ENCODE measurements at regions not wholly inside any gene's neighbourhood (a gene's known extent, or its start where the extent isn't known, plus 50 kb on each side); places are given as distances from the start of the nearest gene placed in this dataset.

DNA sequence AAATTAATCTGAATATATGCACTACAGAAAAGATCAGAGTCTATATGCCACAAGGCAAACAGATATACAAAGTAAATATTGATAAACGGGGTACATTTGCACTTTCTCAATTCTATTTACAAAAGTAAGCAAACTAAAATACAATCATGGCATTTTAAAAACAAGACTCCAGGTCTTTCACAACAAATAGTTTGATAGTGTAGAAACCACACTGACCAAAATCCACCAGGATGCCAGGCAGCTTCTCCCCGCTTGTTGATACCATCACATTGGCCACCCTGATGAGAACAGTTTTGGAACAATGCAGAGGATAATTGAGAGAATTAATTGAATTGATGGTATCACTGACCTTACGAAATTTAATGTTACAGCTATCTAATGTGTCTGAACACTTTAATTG, 190.6 kb upstream of the TMCO5A start:
- ChIA-PET POLR2A (no interaction called here), CTCF (no interaction called here)
- Mint-ChIP-seq H3K9me3 (no peaks in the 10 kb centered on the region), H3K4me1 (no peaks in the 10 kb centered on the region), H3K27me3 (no peaks in the 10 kb centered on the region), H3K36me3 (ENCODE audit: low read depth) (no peaks in the 10 kb centered on the region), H3K4me3 (no peak overlapping the region), H3K27ac (no peak overlapping the region)
- DNase-seq = no peak

DNA sequence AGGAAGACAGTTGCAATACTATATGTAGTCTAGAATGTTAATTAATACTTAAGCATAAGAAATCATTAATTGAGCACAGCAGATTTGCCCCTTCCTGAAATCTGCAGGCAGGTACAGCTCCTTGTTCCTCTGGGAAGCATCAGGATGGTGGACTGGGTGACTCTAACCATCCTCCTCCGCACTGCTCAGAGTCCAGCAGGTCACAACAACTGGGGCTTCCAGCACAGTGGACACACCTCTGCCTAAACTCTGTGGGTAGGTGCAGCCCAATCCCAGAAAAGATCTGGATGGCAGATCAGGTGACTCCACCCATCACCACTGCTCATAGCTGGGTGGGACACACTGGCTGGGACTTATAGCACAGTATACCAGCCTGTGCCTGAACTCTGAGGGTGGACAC, 189.9 kb upstream of the TMCO5A start:
- Mint-ChIP-seq H3K4me3 (no peak overlapping the region), H3K4me1 (no peaks in the 10 kb centered on the region), H3K36me3 (ENCODE audit: low read depth) (no peaks in the 10 kb centered on the region), H3K9me3 (no peaks in the 10 kb centered on the region), H3K27ac (no peak overlapping the region), H3K27me3 (no peaks in the 10 kb centered on the region)
- ChIA-PET CTCF (no interaction called here), POLR2A (no interaction called here)
- no peak for DNase-seq

GRCh38 chr15:37751401-37751800, 183.0 kb upstream of the TMCO5A start:
- H3K9me3 Mint-ChIP-seq = no peaks in the 10 kb centered on the region
- ChIA-PET POLR2A (no interaction called here), CTCF (no interaction called here)
- no peaks in the 10 kb centered on the region for H3K27me3 Mint-ChIP-seq
- no peak overlapping the region for H3K4me3 Mint-ChIP-seq
- H3K4me1 Mint-ChIP-seq = no peaks in the 10 kb centered on the region
- no peaks in the 10 kb centered on the region for H3K36me3 Mint-ChIP-seq (ENCODE audit: low read depth)
- no peak for DNase-seq
- H3K27ac Mint-ChIP-seq = no peak overlapping the region

DNA sequence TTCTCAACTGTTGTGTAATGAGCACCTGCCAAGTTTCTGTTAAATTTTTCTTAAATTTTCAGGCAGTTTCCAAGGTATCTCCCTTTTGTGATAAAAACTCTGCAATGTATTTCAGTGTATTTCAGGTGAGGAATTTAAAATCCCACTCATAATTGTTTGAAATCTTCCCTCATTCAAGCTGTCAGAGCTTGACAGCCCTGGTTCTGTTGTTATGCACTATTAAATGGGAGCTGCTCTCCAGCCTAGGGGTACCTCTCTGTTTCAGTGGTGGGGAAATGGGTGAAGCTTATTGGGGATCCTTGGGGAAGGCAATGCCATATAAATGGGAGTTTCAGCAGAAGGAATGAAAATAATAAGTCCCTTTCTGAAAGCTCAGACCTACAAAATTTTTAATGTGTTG, 178.0 kb upstream of the TMCO5A start:
- H3K9me3 Mint-ChIP-seq = no peaks in the 10 kb centered on the region
- no peak for DNase-seq
- ChIA-PET CTCF (no interaction called here), POLR2A (no interaction called here)
- no peaks in the 10 kb centered on the region for H3K4me1 Mint-ChIP-seq
- H3K27ac Mint-ChIP-seq = no peak overlapping the region
- H3K27me3 Mint-ChIP-seq = no peaks in the 10 kb centered on the region
- no peak overlapping the region for H3K4me3 Mint-ChIP-seq
- H3K36me3 Mint-ChIP-seq (ENCODE audit: low read depth) = no peaks in the 10 kb centered on the region

GRCh38 chr15:37758412-37758811, 176.0 kb upstream of the TMCO5A start:
- H3K4me1 Mint-ChIP-seq = no peaks in the 10 kb centered on the region
- ChIA-PET CTCF (no interaction called here), POLR2A (no interaction called here)
- no peak for DNase-seq
- no peaks in the 10 kb centered on the region for H3K9me3 Mint-ChIP-seq
- H3K4me3 Mint-ChIP-seq = no peak overlapping the region
- no peak overlapping the region for H3K27ac Mint-ChIP-seq
- no peaks in the 10 kb centered on the region for H3K36me3 Mint-ChIP-seq (ENCODE audit: low read depth)
- H3K27me3 Mint-ChIP-seq = no peaks in the 10 kb centered on the region

GRCh38 chr15:37764733-37765191, 169.7 kb upstream of the TMCO5A start:
- Mint-ChIP-seq H3K36me3 (ENCODE audit: low read depth) (no peaks in the 10 kb centered on the region), H3K27me3 (no peaks in the 10 kb centered on the region), H3K4me3 (no peak overlapping the region), H3K9me3 (no peaks in the 10 kb centered on the region), H3K27ac (no peak overlapping the region), H3K4me1 (peaks cover 1% of the 10 kb centered on the region)
- CTCF ChIA-PET = interaction anchor here (0.6 to 1.4 kb wide), 5 partner anchors 33 to 126 kb away, joined by 3 to 4 read pairs (median 3); no protein-coding TSS in a partner anchor
- no peak for DNase-seq
- POLR2A ChIA-PET = no interaction called here

DNA sequence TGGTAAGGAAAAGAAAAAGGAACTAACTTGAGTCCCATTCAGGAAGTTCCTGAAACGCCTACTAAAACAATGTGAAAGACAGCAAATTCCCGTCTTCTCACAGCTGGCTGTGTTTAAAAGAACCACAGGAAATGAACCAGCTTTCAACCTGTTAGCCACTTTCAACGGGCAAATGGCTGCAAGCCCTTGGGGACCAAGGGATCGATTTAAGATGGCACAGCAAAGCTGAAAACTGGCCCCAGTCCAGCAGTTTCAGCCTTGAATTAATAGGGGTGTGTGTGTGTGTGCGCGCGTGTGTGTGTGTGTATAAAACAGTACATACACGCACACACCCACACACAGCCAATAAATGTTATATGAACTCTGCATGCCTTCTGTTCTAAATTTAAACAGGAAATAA, 168.7 kb upstream of the TMCO5A start:
- peaks cover 1% of the 10 kb centered on the region for H3K4me1 Mint-ChIP-seq
- POLR2A ChIA-PET = no interaction called here
- H3K27ac Mint-ChIP-seq = no peak overlapping the region
- CTCF ChIA-PET = interaction anchor here (1.4 kb wide), 1 partner anchor 123 kb away, joined by 4 read pairs; no protein-coding TSS in a partner anchor
- no peak for DNase-seq
- no peaks in the 10 kb centered on the region for H3K9me3 Mint-ChIP-seq
- no peak overlapping the region for H3K4me3 Mint-ChIP-seq
- no peaks in the 10 kb centered on the region for H3K27me3 Mint-ChIP-seq
- no peaks in the 10 kb centered on the region for H3K36me3 Mint-ChIP-seq (ENCODE audit: low read depth)

GRCh38 chr15:37767841-37768455, 166.5 kb upstream of the TMCO5A start:
- no peak overlapping the region for H3K27ac Mint-ChIP-seq
- DNase-seq = no peak
- H3K4me1 Mint-ChIP-seq = peaks cover 1% of the 10 kb centered on the region
- H3K36me3 Mint-ChIP-seq (ENCODE audit: low read depth) = no peaks in the 10 kb centered on the region
- no peaks in the 10 kb centered on the region for H3K9me3 Mint-ChIP-seq
- H3K27me3 Mint-ChIP-seq = no peaks in the 10 kb centered on the region
- ChIA-PET POLR2A (no interaction called here), CTCF (no interaction called here)
- H3K4me3 Mint-ChIP-seq = no peak overlapping the region

- H3K27ac Mint-ChIP-seq = no peak overlapping the region
- H3K4me1 Mint-ChIP-seq = no peaks in the 10 kb centered on the region
- H3K36me3 Mint-ChIP-seq (ENCODE audit: low read depth) = no peaks in the 10 kb centered on the region
- ChIA-PET POLR2A (no interaction called here), CTCF (no interaction called here)
- no peaks in the 10 kb centered on the region for H3K27me3 Mint-ChIP-seq
- no peak overlapping the region for H3K4me3 Mint-ChIP-seq
- H3K9me3 Mint-ChIP-seq = no peaks in the 10 kb centered on the region
- no peak for DNase-seq
Measured at GRCh38 chr15:37771465-37771864, 163.0 kb upstream of the TMCO5A start.

DNA sequence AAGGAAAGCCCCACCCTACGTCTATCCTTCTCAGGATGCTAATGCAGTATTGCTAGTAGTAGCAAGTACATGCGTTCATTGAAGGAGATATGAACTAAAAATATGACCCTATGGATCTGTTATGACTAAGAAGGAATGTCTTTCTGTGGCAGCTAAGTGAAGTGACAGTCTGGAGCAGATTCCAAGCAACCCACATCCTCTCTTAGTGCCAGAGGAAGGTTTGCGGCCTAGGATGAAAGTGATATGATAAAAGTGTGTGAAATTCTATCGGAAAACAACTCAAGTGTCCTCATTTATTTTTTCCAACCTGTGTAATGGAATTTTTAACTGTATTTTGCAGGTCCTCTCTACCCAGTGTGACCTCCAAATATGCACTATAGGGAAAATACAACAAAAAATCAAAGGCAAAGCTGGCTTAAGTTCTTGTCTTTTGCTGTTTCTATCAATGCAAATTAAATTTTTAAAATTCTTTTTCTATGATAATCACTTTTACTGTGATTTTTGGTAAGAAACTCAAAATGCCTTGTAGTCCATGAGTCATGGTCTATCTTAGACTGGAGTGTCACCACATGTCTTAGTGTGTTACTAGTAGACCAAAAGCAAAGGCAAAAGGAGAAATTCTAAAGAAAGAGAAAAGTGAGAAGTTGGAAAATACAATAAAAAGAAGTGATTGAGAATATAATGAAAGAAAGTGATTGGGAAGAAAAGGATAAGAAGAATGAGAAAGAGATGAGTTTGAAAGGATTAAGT, 161.2 kb upstream of the TMCO5A start:
- DNase-seq = no peak
- CTCF ChIA-PET = no interaction called here
- no peaks in the 10 kb centered on the region for H3K36me3 Mint-ChIP-seq (ENCODE audit: low read depth)
- H3K4me1 Mint-ChIP-seq = no peaks in the 10 kb centered on the region
- H3K27ac Mint-ChIP-seq = no peak overlapping the region
- POLR2A ChIA-PET = no interaction called here
- H3K4me3 Mint-ChIP-seq = no peak overlapping the region
- H3K9me3 Mint-ChIP-seq = no peaks in the 10 kb centered on the region
- no peaks in the 10 kb centered on the region for H3K27me3 Mint-ChIP-seq

- H3K9me3 Mint-ChIP-seq = no peaks in the 10 kb centered on the region
- DNase-seq = no peak
- H3K4me1 Mint-ChIP-seq = no peaks in the 10 kb centered on the region
- no peaks in the 10 kb centered on the region for H3K36me3 Mint-ChIP-seq (ENCODE audit: low read depth)
- ChIA-PET POLR2A (no interaction called here), CTCF (no interaction called here)
- H3K27ac Mint-ChIP-seq = no peak overlapping the region
- no peak overlapping the region for H3K4me3 Mint-ChIP-seq
- H3K27me3 Mint-ChIP-seq = no peaks in the 10 kb centered on the region
Measured at GRCh38 chr15:37774961-37775360, 159.5 kb upstream of the TMCO5A start.

DNA sequence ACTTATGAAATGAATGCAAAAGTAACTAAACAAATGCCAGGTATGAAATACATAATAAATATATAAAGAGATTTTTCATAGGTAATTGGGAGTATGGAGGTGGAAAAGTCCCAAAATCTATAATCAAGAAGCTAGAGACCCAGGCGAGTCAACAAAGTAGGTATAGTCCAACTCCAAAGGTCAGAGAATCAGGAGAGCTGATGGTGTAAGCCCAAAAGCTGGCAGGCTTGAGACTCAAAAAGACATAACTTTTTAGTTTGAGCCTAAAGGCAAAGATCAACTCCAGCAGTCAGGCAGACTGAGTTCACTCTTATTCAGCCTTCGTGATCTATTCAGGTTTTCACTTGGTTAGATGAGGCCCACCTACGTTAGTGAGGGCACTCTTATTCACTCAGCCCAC, 157.4 kb upstream of the TMCO5A start:
- Mint-ChIP-seq H3K36me3 (ENCODE audit: low read depth) (no peaks in the 10 kb centered on the region), H3K27me3 (no peaks in the 10 kb centered on the region), H3K9me3 (no peaks in the 10 kb centered on the region), H3K27ac (no peak overlapping the region), H3K4me3 (no peak overlapping the region), H3K4me1 (no peaks in the 10 kb centered on the region)
- CTCF ChIA-PET = interaction anchor here (0.7 kb wide), 1 partner anchor 1889 kb away, joined by 3 read pairs; no protein-coding TSS in a partner anchor
- POLR2A ChIA-PET = no interaction called here
- no peak for DNase-seq

DNA sequence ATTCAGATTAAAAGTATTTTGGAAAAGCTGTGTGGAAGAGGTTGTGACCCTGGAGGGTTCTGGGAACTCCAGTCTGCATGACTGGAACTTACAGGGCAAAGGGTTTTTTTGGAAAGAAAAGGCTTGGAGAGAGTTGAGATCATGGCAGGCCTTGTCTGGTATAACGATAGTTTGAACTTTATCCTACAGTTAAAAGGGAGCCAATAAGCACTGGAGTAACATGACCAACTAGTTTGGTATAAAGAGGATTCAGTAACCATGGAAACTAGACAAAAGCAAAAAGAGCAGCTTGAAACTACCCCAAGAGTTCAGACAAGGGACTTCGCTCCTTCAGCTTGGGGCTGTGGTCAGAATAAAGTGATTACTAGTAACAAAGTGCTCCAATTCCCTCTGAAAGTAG, 151.2 kb upstream of the TMCO5A start:
- no peak for DNase-seq
- Mint-ChIP-seq H3K27me3 (no peaks in the 10 kb centered on the region), H3K36me3 (ENCODE audit: low read depth) (no peaks in the 10 kb centered on the region), H3K4me1 (no peaks in the 10 kb centered on the region), H3K4me3 (no peak overlapping the region), H3K27ac (no peak overlapping the region), H3K9me3 (no peaks in the 10 kb centered on the region)
- CTCF ChIA-PET = no interaction called here
- POLR2A ChIA-PET = no interaction called here

- no peak for DNase-seq
- Mint-ChIP-seq H3K4me3 (no peak overlapping the region), H3K27ac (no peak overlapping the region), H3K9me3 (no peaks in the 10 kb centered on the region), H3K36me3 (ENCODE audit: low read depth) (no peaks in the 10 kb centered on the region), H3K27me3 (no peaks in the 10 kb centered on the region), H3K4me1 (no peaks in the 10 kb centered on the region)
- CTCF ChIA-PET = no interaction called here
- POLR2A ChIA-PET = no interaction called here
Measured at GRCh38 chr15:37788330-37788729, 146.1 kb upstream of the TMCO5A start.

All from activated CD4-positive, alpha-beta memory T cell treated with anti-CD3 and anti-CD28 coated beads, Interleukin-2, amount 10 ng/mL, durations not matched to agents 7 days and 5 days (primary cell).